Spinal cord (tissue), 9 donors: ENCODE measurements at regions not wholly inside any gene's neighbourhood (a gene's known extent, or its start where the extent isn't known, plus 50 kb on each side); places are given as distances from the start of the nearest gene placed in this dataset.
"Not testable (repeated sequence)": the region's sequence is repeated elsewhere in the genome, so short reads cannot be mapped to it uniquely, and the experiment has no call there.

Experiments
- DNase-seq, 6 donors: peaks; one replicate each; pipeline versions ENCODE4 v3.0.0 to v3.0.0-alpha.2; 2013 to 2015; ENCODE audit warnings: low spot score in 6 of 6, low read depth in 4 of 6
- H3K27ac ChIP-seq: one replicate; pipeline ENCODE4 v1.5.1; 2013; ENCODE audit warnings: low read depth, low read length, control low read depth
- H3K27me3 ChIP-seq: one replicate; pipeline ENCODE4 v1.6.1; 2013; ENCODE audit warnings: low read length; ENCODE audit not compliant: control insufficient read depth, insufficient read depth
- H3K36me3 ChIP-seq: one replicate; pipeline ENCODE4 v1.6.1; 2013; ENCODE audit warnings: low read length; ENCODE audit not compliant: control insufficient read depth, insufficient read depth
- H3K4me1 ChIP-seq: one replicate; pipeline ENCODE4 v1.6.1; 2013; ENCODE audit warnings: low read length; ENCODE audit not compliant: control insufficient read depth, insufficient read depth
- H3K4me3 ChIP-seq: one replicate; pipeline ENCODE4 v1.5.1; 2013; ENCODE audit warnings: low read depth, low read length, control low read depth
- H3K9me3 ChIP-seq: one replicate; pipeline ENCODE4 v1.6.1; 2013; ENCODE audit warnings: low read length; ENCODE audit not compliant: control insufficient read depth, insufficient read depth
- WGBS: methylation state at CpG from one replicate; pipeline ENCODE4 v1.1.5; 2013; ENCODE audit warnings: missing lambda C conversion rate; ENCODE audit not compliant: insufficient coverage; 5-methylcytosine and 5-hydroxymethylcytosine counted together
- donor health status: healthy.

DNA sequence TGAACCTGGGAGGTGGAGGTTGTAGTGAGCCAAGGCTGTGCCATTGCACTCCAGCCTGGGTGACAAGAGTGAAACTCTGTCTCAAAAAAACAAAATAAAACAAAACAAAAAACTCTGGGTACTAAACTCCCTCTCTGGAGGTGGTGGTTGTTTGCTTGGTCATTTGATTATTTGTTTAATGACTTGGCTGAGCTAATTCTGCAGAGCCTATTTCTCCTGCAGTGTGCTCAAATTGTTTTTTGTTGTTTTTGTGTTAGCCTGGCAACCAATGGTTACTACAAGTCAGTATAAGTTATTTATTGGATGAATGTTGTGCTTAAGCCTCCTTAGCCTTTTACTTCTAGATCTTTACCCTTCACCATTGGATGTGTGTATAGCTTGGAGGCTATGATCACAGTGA is 387.5 kb downstream of the ADCYAP1 start:
- Histone ChIP-seq H3K27me3 (no peaks in the 10 kb centered on the region), H3K27ac (no peak overlapping the region), H3K4me3 (no peak overlapping the region), H3K4me1 (no peaks in the 10 kb centered on the region), H3K9me3 (no peaks in the 10 kb centered on the region), H3K36me3 (no peaks in the 10 kb centered on the region)
- DNase-seq, result no peak

DNA sequence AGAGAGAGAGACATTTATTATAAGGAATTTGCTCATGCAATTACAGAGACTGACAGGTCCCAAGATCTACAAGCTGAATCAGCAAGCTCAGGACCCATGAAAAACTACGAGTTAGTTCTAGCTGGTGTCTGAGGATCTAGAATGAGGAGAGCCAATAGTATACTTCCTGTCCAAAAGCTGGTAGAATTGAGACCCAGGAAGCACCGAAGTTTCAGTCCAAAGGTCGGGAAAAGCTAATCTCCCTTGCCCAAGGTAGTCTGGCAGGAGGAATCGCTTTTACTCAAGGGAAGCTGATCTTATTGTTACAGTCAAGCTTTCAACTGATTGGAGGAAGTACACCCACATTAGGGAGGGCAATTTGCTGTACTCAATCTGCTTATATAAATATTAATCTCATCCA is 389.6 kb downstream of the ADCYAP1 start:
- no peak for DNase-seq
- Histone ChIP-seq H3K27me3 (no peaks in the 10 kb centered on the region), H3K36me3 (no peaks in the 10 kb centered on the region), H3K9me3 (no peaks in the 10 kb centered on the region), H3K4me1 (no peaks in the 10 kb centered on the region), H3K4me3 (no peak overlapping the region), H3K27ac (no peak overlapping the region)
- 95% methylated on average over 2 of the region's 4 CpGs for WGBS

DNA sequence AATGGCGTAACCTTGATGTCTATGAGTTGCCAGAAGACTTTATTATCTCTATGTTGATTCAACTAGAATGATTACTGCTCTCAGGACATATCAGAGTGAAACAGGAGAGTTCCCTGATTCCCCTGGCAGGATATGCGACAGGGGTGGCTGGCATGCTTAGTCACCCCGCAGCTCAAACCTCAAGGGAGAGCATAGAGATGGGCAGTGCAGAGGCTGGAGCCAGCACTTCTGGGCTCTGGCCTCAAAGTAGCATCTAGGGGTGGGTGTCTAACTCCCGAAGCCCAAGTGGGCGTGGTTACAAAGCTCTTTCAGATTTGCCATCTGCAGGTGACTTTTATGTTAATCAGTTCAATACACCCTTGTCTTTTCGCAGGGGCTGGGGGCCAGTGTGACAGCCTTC is 391.6 kb downstream of the ADCYAP1 start:
- 89% methylated on average over 4 of the region's 6 CpGs for WGBS
- Histone ChIP-seq H3K4me1 (no peaks in the 10 kb centered on the region), H3K36me3 (no peaks in the 10 kb centered on the region), H3K4me3 (no peak overlapping the region), H3K9me3 (no peaks in the 10 kb centered on the region), H3K27me3 (no peaks in the 10 kb centered on the region), H3K27ac (no peak overlapping the region)
- no peak for DNase-seq

DNA sequence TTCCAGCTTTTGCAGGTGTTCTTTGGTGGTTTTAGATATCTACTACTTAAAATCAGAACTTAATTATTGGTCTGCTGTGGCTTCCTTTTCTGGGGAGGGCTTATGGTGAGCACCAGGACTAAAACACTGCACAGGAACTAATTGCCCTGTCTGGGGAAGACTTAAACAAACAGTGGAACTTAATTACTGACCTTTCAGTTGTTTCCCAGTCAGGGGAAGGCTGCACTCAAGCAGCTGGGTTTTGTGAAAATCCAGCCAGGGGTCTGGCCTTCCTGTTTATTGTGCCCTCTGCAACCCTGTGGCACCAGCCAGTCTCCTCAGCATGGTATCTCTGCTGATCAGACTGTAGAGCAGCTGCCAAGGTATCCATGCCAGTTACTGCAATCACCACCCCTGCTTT is 398.2 kb downstream of the ADCYAP1 start:
- H3K4me1 ChIP-seq, result no peaks in the 10 kb centered on the region

DNA sequence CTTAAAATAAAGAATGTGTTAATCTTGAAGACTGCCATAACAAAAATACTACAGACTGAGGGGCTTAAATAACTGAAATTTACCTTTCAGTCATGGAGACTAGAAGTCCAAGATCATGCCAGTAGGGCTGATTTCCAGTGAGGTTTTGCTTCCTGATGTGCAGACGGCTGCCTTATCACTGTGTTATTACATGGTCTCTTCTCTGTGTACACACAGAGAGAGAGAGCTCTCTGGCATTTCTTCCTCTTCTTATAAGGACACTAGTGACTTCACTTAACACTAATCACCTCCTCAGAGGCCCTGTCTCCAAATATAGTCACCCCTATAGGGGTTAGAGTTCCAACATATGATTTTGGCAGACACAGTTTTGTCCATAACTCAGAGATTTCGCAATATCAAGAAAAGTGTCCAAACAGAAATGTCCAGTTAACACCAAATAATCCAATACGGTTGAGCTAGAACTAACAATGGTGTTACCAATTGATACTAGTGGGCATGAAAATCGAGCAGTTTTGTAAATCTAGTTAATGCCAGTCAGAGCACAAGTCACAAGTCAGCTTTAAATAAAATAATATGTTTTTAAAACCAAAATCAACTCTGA is 399.8 kb downstream of the ADCYAP1 start:
- Histone ChIP-seq H3K4me3 (no peak overlapping the region), H3K27me3 (no peaks in the 10 kb centered on the region), H3K27ac (no peak overlapping the region), H3K4me1 (no peaks in the 10 kb centered on the region), H3K9me3 (no peaks in the 10 kb centered on the region), H3K36me3 (no peaks in the 10 kb centered on the region)
- no peak for DNase-seq
- WGBS, result no CpG with 5 or more reads among the region's 4 CpGs

More for the DNA sequence above, 398.2 kb downstream of the ADCYAP1 start:
- H3K27me3 ChIP-seq, result no peaks in the 10 kb centered on the region
- H3K27ac ChIP-seq, result no peak overlapping the region
- H3K36me3 ChIP-seq, result no peaks in the 10 kb centered on the region
- H3K9me3 ChIP-seq, result no peaks in the 10 kb centered on the region
- no peak for DNase-seq
- H3K4me3 ChIP-seq, result no peak overlapping the region

DNA sequence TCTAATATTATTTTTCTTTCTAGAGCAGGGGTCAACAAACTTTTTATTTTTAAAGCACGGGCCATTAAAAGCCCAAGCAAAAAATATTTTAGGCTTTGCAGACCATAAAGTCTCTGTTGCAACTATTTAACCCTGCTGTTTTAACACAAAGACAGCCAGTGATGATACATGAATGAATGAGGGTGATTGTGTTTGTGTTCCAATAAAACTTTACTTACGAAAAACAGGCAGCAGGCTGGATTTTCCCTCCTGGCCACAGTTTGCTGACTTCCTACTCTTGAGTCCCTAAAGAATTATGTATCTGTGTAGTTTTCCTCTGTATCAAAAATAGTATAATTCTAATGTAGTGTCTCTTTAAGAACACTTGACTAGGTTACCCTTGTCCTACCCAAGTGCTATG is 402.0 kb downstream of the ADCYAP1 start:
- no peaks in the 10 kb centered on the region for H3K9me3 ChIP-seq
- H3K4me3 ChIP-seq, result no peak overlapping the region
- DNase-seq, result no peak
- H3K4me1 ChIP-seq, result no peaks in the 10 kb centered on the region
- H3K27me3 ChIP-seq, result no peaks in the 10 kb centered on the region
- H3K36me3 ChIP-seq, result no peaks in the 10 kb centered on the region
- no CpG with 5 or more reads among the region's 2 CpGs for WGBS
- H3K27ac ChIP-seq, result no peak overlapping the region

DNA sequence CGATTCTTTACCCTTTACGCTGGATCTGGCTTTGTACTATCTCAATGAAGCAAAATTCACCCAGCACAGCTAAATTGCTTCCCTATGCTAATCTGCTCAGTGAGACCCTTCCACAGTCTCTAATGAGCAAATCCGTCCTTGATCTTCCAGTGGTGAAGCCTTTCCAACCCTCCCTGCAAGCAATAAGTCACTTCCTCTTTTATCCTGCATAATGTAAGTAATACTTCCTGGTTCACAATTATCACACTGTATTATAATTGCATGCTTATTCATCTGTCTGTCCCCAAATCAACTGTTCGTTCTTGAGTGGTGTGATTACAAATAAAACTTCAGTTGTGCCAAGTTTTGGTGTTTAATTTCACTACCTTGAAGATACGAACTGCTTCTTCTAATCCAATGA is 404.0 kb downstream of the ADCYAP1 start:
- no peaks in the 10 kb centered on the region for H3K9me3 ChIP-seq
- no peaks in the 10 kb centered on the region for H3K4me1 ChIP-seq
- 87% methylated on average over 3 of the region's 5 CpGs for WGBS
- H3K27ac ChIP-seq, result no peak overlapping the region
- no peak overlapping the region for H3K4me3 ChIP-seq
- no peak for DNase-seq
- H3K27me3 ChIP-seq, result no peaks in the 10 kb centered on the region
- H3K36me3 ChIP-seq, result no peaks in the 10 kb centered on the region

DNA sequence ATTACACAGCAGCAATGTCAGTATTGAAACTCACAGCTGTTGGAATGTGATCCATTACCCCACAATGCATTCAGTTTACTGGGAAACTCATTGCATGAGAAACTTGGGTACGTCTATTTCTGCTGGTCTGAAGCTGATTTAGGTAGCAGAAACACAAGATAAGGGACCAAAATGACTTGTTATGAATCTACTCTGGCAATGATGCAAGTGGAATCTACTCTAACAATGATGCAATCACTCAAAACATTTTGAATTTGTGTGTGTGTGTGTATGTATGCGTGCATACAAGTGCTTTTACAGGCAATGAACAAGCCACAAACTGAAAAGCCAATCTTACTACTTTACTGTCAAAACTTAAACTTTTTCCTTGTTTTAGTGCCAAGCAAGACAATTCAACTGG is 406.7 kb downstream of the ADCYAP1 start:
- Histone ChIP-seq H3K36me3 (no peaks in the 10 kb centered on the region), H3K4me3 (no peak overlapping the region), H3K9me3 (no peaks in the 10 kb centered on the region), H3K4me1 (no peaks in the 10 kb centered on the region), H3K27ac (no peak overlapping the region), H3K27me3 (no peaks in the 10 kb centered on the region)
- no CpG with 5 or more reads among the region's 2 CpGs for WGBS
- no peak for DNase-seq

DNA sequence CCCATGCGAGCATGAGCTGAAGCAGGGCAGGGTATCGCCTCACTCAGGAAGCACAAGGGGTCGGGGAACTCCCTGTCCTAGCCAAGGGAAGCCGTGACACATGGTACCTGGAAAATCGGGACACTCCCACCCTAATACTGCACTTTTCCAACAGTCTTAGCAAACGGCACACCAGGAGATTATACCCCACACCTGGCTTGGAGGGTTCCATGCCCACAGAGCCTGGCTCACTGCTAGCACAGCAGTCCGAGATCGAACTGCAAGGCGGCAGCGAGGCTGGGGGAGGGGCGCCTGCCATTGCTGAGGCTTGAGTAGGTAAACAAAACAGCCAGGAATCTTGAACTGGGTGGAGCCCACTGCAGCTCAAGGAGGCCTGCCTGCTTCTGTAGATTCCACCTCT is 430.7 kb downstream of the ADCYAP1 start:
- not testable (repeated sequence) for H3K4me1 ChIP-seq, H3K4me3 ChIP-seq, H3K27me3 ChIP-seq, H3K36me3 ChIP-seq, H3K27ac ChIP-seq, H3K9me3 ChIP-seq, DNase-seq
- WGBS, result 85% methylated on average over 9 of the region's 11 CpGs

DNA sequence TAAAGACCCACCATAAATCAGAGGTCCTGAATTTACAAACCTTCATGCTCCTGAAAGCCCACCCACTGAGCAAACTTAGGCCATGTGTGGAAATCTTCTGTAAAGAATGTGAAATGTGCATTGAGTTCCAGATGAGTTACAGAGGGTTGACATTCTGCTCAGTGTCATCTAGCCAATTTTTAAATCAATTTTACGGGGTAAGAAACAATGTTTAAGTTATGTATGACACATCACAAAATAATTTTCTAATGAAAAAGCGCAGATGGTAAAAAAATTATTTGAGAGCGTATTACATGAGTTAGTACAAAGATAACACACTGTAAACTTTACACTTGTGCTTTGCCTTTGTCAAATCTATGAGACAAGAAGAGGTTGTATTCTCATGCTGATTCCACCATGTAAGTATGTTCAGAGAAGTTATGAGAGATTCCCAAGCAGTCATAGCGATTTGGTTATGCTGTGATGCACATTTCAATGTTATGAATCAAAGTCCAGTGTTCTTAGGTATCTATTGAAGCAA is 446.3 kb downstream of the ADCYAP1 start:
- WGBS, result 80% methylated on average over 1 of the region's 4 CpGs
- H3K4me1 ChIP-seq, result no peaks in the 10 kb centered on the region
- H3K36me3 ChIP-seq, result no peaks in the 10 kb centered on the region
- H3K4me3 ChIP-seq, result no peak overlapping the region
- H3K27me3 ChIP-seq, result no peaks in the 10 kb centered on the region
- no peak for DNase-seq
- H3K27ac ChIP-seq, result no peak overlapping the region
- H3K9me3 ChIP-seq, result no peaks in the 10 kb centered on the region
